Left lung (tissue), 4 donors: ENCODE measurements at regions not wholly inside any gene's neighbourhood (a gene's known extent, or its start where the extent isn't known, plus 50 kb on each side); places are given as distances from the start of the nearest gene placed in this dataset.

Experiments used
- ATAC-seq: fragments of 200-7000 bp; cut with Tn5 transposase; one replicate; pipeline ENCODE4 v1.9.1; 2020; ENCODE audit warnings: moderate library complexity
- DNase-seq, 4 donors: peaks; one replicate each; pipeline ENCODE4 v3.0.0-alpha.2; 2013 to 2020
- H3K27ac ChIP-seq, 2 donors: fragments of 200-600 bp; sonication (generic) in 1 of 2; one replicate each; pipeline versions ENCODE4 v1.5.0 to v1.8.0; 2020 to 2021
- H3K27me3 ChIP-seq, 2 donors: fragments of 200-600 bp; sonication (generic) in 1 of 2; one replicate each; pipeline versions ENCODE4 v1.5.0 to v1.8.0; 2020 to 2021
- H3K36me3 ChIP-seq, 2 donors: fragments of 200-600 bp; sonication (generic) in 1 of 2; one replicate each; pipeline versions ENCODE4 v1.5.0 to v1.8.0; 2020 to 2021
- H3K4me1 ChIP-seq, 2 donors: fragments of 200-600 bp; one replicate each; pipeline ENCODE4 v1.8.0; 2021
- H3K4me3 ChIP-seq, 2 donors: fragments of 200-600 bp; sonication (generic) in 1 of 2; one replicate each; pipeline versions ENCODE4 v1.5.0 to v1.8.0; 2020 to 2021; ENCODE audit warnings: mild to moderate bottlenecking in 1 of 2
- H3K9me3 ChIP-seq, 2 donors: fragments of 200-600 bp; sonication (generic) in 1 of 2; one replicate each; pipeline versions ENCODE4 v1.5.0 to v1.8.0; 2020 to 2021
- intact Hi-C, 2 donors: fragments of 100-400 bp; cut with DNase I; formaldehyde crosslinking; loops; one replicate each; pipeline versions ENCODE4 v1.11.2 to v1.14.2; 2022
- TF ChIP-seq, protein P1 (sequence below), 2 donors: fragments of 200-600 bp; sonication (generic) in 1 of 2; IDR thresholded peaks; one replicate each; pipeline versions ENCODE4 v1.5.0 to v1.8.0; 2021; ENCODE audit warnings: antibody characterized with exemption in 2 of 2
- donor health status: DM: no; HTN: yes; CAD: no.
- donor health status: DM: no; HTN: no; CAD: no.

DNA sequence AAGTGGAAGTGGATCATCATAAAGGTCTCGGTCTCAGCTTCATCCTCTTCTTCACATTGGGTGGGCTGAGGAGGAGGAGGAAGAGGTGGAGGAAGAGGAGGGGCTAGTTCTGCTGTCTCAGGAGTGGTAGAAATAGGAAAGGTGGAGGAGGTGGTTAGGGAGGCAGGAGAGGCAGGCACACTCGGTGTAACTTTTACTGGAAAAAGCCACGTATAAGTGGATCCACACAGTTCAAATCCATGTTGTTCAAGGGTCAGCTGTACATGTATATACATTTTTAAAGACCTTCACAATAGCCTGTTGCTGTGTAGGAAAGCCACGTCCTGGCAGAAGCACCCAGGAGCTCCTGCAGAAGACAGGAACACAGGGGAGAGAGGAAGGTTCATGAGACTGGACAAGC lies 110.3 kb upstream of the RAB12 start:
- Histone ChIP-seq H3K4me3 (no peak overlapping the region), H3K27ac (no peak overlapping the region), H3K36me3 (no peaks in the 10 kb centered on the region), H3K9me3 (no peaks in the 10 kb centered on the region), H3K4me1 (no peaks in the 10 kb centered on the region), H3K27me3 (no peaks in the 10 kb centered on the region)
- ATAC-seq, result no peak
- intact Hi-C loops, result no loop called here
- TF ChIP-seq, protein P1, sequence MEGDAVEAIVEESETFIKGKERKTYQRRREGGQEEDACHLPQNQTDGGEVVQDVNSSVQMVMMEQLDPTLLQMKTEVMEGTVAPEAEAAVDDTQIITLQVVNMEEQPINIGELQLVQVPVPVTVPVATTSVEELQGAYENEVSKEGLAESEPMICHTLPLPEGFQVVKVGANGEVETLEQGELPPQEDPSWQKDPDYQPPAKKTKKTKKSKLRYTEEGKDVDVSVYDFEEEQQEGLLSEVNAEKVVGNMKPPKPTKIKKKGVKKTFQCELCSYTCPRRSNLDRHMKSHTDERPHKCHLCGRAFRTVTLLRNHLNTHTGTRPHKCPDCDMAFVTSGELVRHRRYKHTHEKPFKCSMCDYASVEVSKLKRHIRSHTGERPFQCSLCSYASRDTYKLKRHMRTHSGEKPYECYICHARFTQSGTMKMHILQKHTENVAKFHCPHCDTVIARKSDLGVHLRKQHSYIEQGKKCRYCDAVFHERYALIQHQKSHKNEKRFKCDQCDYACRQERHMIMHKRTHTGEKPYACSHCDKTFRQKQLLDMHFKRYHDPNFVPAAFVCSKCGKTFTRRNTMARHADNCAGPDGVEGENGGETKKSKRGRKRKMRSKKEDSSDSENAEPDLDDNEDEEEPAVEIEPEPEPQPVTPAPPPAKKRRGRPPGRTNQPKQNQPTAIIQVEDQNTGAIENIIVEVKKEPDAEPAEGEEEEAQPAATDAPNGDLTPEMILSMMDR (IDR thresholded peaks at IDR 0.05), result no peak
- DNase-seq, result no peak

DNA sequence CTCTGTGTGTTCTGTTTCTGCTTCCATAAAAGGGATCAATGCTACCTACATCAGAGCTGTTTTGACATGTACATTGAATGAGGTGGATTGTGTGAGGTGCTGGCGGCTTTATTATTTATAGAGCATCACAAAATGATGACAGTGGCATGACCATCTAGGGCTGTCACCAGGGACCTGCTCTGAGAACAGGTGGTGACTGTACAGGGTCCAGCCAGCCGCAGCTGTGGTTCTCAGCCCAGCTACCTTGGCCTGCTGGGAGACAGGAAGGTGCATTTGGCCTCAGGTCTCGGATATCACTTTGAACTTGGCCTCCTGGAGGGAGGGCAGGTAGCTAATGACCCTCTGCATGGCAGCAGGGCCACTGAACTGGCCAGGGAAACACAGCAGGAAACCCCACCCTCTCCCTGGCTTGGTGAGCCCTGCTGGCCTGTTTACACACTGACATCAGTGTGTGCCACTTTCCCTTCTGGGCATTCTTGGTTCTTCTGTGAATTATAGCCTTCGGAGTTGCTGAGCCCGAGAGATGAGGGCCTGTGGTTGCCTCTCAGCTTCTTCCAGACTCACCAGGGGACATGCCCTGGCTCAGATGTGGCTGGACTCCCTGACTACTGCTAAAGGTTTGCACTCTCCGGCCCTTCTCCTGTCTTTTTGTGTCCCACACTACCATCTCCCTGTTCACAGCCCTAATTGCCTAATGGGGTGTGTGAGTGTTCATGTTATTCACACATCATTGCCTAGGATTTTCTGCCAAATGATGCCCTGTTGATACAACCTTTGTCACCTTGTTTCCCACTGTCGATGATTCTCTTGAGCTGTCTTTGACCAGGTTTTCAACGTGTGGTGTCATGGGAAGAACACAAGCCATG lies 109.2 kb upstream of the RAB12 start:
- Histone ChIP-seq H3K27me3 (no peaks in the 10 kb centered on the region), H3K36me3 (no peaks in the 10 kb centered on the region), H3K9me3 (no peaks in the 10 kb centered on the region), H3K27ac (no peak overlapping the region), H3K4me1 (no peaks in the 10 kb centered on the region), H3K4me3 (no peak overlapping the region)
- intact Hi-C loops, result no loop called here
- TF ChIP-seq, protein P1 (IDR thresholded peaks at IDR 0.05), result no peak
- peak; percentile 35 for ATAC-seq
- no peak for DNase-seq

DNA sequence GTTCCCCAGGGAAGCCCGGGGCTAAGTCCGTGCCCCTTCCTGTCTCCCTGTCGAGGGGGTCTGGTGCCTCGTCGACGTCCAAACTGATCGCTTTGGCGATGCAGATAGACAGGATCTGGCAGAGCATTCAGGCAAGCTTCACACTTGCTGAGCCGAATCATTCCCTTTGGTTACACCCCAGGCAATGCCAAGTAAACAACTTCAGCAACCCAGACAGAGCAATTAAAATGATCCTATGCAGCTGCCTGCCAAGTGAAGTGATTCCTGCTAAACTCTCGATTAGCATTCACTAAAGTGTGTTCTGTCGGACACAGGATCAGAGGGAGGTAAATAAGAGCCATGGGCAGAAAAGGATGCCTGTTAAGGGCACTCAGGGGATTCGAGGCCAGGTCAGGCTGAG lies 108.2 kb upstream of the RAB12 start:
- Histone ChIP-seq H3K4me1 (no peaks in the 10 kb centered on the region), H3K36me3 (no peaks in the 10 kb centered on the region), H3K27me3 (no peaks in the 10 kb centered on the region), H3K27ac (no peak overlapping the region), H3K9me3 (no peaks in the 10 kb centered on the region), H3K4me3 (no peak overlapping the region)
- intact Hi-C loops, result no loop called here
- ATAC-seq (no peak), DNase-seq (no peak)
- TF ChIP-seq, protein P1 (IDR thresholded peaks at IDR 0.05), result no peak

DNA sequence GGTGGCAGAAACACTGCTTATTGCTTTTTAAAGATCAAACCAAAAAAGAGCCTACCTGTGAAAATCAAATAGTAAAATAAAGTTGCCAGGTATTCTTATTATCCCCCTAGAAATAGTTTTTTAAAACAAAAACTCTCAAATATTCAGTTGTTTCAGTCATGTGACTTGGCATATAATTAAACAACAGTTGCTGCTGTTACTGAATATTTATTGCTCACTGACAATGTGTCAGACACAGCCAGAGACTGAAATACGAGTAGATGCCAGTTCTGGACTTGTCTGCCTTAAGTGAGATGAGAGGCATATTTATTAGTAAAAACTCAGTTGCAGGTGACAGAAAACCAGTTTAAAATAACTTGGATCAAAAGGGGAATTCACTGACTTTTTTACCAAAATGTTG lies 106.0 kb upstream of the RAB12 start:
- no peak for DNase-seq
- ATAC-seq, result no peak
- intact Hi-C loops, result no loop called here
- H3K27ac ChIP-seq, result no peak overlapping the region
- H3K36me3 ChIP-seq, result no peaks in the 10 kb centered on the region
- no peaks in the 10 kb centered on the region for H3K27me3 ChIP-seq
- H3K4me3 ChIP-seq, result no peak overlapping the region
- TF ChIP-seq, protein P1 (IDR thresholded peaks at IDR 0.05), result no peak
- H3K9me3 ChIP-seq, result no peaks in the 10 kb centered on the region
- H3K4me1 ChIP-seq, result no peaks in the 10 kb centered on the region

DNA sequence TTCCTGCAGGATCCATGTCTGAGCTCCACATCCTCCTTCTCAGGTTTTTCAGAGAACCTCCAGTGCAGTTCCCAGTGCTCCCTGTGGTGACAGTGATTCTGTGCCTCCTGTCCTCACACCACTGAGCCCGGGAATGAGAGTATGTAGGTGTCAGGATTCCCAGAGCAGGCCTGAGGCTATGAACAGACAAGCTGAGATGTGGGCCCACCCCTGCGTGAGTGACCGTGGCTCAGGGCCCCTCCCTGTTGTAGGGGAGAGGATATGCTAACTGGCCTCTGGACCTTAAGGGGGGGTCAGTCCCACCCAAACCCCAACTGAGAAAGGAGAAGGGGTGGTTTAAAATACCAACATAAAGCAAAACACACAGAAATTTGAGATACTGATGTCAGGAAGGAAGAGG lies 104.8 kb upstream of the RAB12 start:
- Histone ChIP-seq H3K36me3 (no peaks in the 10 kb centered on the region), H3K4me1 (no peaks in the 10 kb centered on the region), H3K9me3 (no peaks in the 10 kb centered on the region), H3K27me3 (no peaks in the 10 kb centered on the region), H3K27ac (no peak overlapping the region), H3K4me3 (no peak overlapping the region)
- TF ChIP-seq, protein P1 (IDR thresholded peaks at IDR 0.05), result no peak
- intact Hi-C loops, result no loop called here
- DNase-seq (no peak), ATAC-seq (no peak)
